ENCODE measurements at regions not wholly inside any gene's neighbourhood (a gene's known extent, or its start where the extent isn't known, plus 50 kb on each side); places are given as distances from the start of the nearest gene placed in this dataset.

DNA sequence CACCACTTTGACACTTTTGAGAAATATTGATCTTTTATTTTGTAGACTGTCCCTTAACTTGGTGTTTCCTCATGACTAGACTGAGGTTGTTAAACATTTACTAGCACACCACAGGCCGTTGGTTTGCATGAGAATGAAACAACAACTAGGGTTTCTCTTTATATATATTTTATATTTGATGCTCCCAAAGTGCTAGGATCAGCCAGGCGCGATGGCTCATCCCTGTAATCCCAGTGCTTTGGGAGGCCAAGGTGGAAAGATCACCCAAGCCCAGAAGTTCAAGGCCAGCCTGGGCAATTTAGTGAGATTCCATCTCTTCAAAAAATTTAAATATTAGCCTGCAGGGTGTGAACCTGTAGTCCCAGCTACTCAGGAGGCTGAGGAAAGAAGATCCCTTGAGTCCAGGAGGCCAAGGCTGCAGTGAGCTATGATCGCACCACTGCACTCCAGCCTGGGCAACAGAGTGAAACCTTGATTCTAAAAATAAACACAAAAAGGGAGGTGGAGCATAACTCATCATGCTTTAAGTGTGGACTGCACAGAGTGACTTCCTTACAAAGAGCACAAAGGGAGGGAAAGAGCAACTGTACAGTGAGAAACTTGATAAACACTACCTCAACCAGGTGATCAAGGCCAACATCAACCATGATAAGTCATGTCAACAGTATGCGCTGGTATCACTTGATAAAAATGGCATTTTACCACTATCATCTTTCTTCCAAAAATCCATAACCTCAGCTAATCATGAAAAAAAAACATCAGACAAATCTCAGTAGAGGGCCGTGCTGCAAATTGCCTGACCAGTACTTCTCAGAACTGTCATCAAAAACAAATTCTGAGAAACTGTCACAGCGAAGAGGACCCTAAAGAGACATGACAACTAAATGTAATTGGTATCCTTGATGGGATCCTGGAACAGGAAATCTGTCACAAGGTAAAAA is 72.8 kb upstream of the ATF7IP2 start:
- TF ChIP-seq, protein P1, sequence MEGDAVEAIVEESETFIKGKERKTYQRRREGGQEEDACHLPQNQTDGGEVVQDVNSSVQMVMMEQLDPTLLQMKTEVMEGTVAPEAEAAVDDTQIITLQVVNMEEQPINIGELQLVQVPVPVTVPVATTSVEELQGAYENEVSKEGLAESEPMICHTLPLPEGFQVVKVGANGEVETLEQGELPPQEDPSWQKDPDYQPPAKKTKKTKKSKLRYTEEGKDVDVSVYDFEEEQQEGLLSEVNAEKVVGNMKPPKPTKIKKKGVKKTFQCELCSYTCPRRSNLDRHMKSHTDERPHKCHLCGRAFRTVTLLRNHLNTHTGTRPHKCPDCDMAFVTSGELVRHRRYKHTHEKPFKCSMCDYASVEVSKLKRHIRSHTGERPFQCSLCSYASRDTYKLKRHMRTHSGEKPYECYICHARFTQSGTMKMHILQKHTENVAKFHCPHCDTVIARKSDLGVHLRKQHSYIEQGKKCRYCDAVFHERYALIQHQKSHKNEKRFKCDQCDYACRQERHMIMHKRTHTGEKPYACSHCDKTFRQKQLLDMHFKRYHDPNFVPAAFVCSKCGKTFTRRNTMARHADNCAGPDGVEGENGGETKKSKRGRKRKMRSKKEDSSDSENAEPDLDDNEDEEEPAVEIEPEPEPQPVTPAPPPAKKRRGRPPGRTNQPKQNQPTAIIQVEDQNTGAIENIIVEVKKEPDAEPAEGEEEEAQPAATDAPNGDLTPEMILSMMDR (IDR thresholded peaks at IDR 0.05; ENCODE audit: insufficient read depth, low read length), result no peak
- H3K4me3 ChIP-seq (ENCODE audit: low read depth, low read length), result no peak overlapping the region
- DNase-seq (ENCODE audit: low read depth), result no peak

DNA sequence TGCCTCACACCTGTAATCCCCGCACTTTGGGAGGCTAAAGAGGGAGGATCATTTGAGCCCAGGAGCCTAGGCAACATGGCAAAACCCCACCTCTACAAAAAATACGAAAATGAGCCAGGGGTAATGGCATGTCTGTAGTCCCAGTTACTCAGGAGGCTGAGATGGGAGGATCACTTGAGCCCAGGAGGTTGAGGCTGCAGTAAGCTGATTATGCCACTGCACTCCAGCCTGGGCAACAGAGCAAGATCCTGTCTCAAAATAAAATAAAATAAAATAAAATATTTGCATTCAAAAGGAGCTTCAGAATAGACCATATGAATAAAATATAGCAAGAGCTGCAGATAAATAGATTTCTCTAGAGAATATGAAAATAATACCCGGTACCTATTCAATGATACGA is 71.5 kb upstream of the ATF7IP2 start:
- TF ChIP-seq, protein P1 (IDR thresholded peaks at IDR 0.05; ENCODE audit: insufficient read depth, low read length), result no peak
- H3K4me3 ChIP-seq (ENCODE audit: low read depth, low read length), result no peak overlapping the region
- no peak for DNase-seq (ENCODE audit: low read depth)

DNA sequence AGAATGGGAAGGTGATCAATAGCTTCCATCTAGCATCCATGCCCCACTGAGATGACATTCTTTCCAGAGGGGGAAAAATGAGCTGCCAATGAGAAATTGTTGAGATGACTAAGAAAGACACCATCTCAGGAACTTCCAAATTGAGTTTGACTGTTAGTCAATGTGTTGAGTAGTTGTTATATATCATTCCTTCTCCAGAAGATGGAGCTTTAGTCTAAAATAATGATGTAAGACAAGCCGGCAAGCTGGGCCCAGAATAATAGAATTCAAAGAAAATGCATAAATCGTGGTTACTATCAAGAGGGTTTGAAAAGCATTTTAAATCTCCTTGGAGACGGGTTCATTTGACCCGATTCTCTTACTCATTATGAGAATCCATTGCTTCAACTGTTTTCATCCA is 71.0 kb upstream of the ATF7IP2 start:
- H3K4me3 ChIP-seq (ENCODE audit: low read depth, low read length), result no peak overlapping the region
- TF ChIP-seq, protein P1 (IDR thresholded peaks at IDR 0.05; ENCODE audit: insufficient read depth, low read length), result no peak
- peak; percentile 8 for DNase-seq (ENCODE audit: low read depth)

DNA sequence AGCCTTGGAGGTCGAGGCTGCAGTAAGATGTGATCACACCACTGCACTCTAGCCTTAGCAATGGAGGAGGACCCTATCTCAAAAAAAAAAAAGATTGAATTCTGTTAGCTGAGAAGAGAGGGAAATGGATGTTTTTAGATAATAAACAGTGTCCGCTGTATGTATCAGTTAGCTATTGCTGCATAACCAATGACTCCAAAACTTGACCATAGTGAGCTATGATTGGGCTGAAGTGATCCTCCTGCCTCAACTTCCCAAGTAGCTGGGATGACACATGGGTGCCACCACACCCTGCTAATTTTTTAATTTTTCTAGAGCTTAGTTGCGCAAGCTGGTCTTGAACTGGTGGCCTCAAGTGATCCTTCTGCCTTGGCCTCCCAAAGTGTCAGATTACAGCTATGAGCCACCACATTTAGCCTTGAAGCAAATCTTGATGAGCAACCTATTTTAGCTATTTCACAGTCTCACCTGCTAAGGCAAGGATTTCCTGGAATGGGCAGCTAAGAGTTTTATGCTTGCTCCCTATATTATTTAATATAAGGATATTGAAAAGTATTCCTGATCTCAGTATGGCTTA is 68.3 kb upstream of the ATF7IP2 start:
- TF ChIP-seq, protein P1 (IDR thresholded peaks at IDR 0.05; ENCODE audit: insufficient read depth, low read length), result no peak
- DNase-seq (ENCODE audit: low read depth), result no peak
- no peak overlapping the region for H3K4me3 ChIP-seq (ENCODE audit: low read depth, low read length)

DNA sequence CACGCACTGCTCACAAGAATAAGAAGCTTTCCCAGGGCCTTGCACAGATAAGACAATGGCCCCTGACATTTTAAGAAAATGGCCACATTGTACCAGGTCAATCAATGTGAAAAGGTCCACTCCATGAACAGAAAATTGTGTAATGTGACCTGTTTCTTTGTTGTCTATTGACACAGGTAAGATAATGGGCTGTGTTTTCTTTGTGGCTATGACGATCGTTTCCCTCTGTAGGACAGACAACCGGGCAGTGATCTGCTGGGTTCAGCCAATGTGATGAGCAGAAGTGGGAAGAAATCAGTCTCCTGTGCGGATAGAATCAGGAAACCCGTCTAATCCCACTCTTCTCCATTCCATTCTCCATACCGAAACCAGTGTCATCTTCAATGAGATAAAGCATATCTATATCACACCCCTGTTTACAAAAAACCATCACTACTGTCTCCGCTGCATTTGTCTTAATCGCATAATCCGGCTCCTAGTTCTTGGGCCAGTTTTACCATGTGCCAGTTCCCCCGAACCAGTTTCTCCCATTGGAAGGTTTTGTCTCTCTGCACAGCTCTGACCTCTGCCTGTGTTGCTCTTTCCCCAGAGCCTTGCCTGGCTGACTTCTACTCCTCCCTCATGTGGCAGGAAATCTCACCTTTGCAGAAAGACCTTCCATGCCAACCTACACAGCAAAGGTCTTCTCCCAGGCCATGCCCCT is 66.9 kb upstream of the ATF7IP2 start:
- TF ChIP-seq, protein P1 (IDR thresholded peaks at IDR 0.05; ENCODE audit: insufficient read depth, low read length), result no peak
- H3K4me3 ChIP-seq (ENCODE audit: low read depth, low read length), result no peak overlapping the region
- no peak for DNase-seq (ENCODE audit: low read depth)

DNA sequence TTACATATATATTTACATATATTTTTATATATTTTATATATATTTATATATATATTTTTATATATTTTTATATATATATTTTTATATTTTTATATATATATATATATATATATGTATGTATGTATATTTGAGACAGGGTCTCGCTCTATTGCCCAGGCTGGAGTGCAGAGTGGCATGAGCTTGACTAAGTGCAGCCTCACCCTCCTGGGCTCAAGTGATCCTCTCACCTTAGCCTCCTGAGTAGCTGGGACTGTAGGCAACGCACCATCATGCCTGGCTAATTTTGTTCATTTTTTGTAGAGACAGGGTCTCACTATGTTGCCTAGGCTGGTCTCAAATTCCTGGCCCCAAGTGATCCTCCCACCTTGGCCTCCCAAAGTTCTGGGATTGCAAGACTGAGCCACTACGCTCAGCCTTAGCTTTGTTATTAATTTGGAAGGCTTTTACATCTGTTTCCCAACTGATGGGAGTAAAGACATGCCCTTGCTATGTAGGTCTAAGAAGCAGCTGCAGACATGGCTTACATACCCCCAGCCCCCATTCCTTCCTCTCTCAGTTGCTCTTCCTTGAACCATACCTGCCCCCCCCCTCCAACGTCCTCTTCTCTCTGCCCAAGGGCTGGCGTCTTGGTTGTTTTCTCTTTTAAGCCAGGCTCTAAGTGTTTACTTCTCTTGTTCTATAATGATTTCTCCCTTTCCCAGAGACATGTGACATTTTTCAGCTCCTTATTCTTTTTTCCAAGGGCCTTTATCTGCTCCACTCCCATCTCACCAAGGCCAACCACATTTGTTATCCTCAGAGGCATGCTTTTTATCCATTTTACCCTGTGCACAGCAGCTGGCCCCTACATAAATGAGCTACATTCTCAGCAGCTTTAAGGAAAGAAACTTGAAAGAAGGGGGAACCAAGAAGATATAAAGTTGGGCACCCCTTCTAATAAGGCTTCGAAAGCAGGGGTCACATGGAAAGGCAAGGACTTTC is 64.2 kb upstream of the ATF7IP2 start:
- H3K4me3 ChIP-seq (ENCODE audit: low read depth, low read length), result no peak overlapping the region

More for the DNA sequence above, 64.2 kb upstream of the ATF7IP2 start:
- TF ChIP-seq, protein P1 (IDR thresholded peaks at IDR 0.05; ENCODE audit: insufficient read depth, low read length), result no peak
- no peak for DNase-seq (ENCODE audit: low read depth)

Data from fibroblast of the aortic adventitia (primary cell).